GM19395 (cell line): ENCODE measurements at regions not wholly inside any gene's neighbourhood (a gene's known extent, or its start where the extent isn't known, plus 50 kb on each side); places are given as distances from the start of the nearest gene placed in this dataset.

ENCODE experiments used
- ATAC-seq: cut with Tn5 transposase; IDR thresholded peaks from one replicate; pipeline ENCODE4 v1.9.1; 2021; ENCODE audit warnings: mild to moderate bottlenecking, moderate library complexity; ENCODE audit not compliant: unreplicated experiment

DNA sequence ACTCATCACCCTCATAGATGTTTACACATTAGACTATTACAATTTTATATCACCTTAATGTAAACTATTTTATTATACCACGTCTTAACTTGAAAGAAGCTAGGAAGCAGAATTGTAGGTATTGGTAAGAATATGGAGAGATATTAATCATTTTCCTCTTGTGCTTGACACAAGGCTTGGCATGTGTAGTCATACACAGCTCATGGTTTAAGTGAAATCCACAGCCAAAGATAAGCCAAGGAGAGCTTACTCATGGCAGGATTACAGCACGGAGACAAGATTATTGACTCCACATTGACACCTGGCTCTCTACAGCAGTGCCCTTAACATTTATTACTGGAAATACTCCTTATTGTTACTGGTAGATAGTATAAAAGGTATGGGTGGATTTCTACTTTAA lies 68.4 kb upstream of the ADGRL4 start:
- no peak for ATAC-seq

DNA sequence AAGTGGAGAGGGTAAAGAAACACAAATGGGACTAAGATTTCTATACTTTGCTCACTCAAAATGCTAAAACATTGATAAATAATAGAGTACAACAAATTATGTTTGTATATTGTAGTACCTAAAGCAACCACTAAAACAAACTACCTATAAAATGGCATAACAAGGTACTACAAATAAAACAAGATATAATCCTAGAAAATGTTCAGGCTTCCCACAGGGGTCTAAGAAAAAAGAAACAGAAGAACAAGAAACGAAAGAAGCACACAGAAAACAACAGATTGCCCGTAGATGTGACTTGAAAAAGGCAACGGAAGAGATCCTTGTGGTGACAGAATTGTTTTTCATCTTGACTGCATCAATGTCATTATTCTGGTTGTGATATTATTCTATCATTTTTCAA lies 63.3 kb upstream of the ADGRL4 start:
- no peak for ATAC-seq

DNA sequence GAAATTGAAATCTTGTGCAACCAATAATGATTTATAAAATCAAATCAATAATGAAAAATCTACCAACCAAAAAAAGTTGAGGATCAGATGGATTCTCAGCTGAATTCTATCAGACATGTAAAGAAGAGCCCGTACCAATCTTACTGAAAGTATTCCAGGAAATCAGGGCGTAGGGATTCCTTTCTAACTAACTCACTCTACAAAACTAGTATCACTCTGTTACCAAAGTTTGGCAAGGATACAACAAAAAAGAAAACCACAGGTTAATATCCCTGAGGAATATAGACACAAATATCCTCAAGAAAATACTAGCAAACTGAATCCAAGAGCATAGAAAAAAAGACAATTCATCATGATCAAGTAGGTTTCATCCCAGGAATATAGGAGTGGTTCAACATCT lies 52.8 kb upstream of the ADGRL4 start:
- no peak for ATAC-seq
